ENCODE measurements at regions not wholly inside any gene's neighbourhood (a gene's known extent, or its start where the extent isn't known, plus 50 kb on each side); places are given as distances from the start of the nearest gene placed in this dataset.

GRCh38 chr7:21160401-21160800, 267.5 kb upstream of the SP4 start:
- TF ChIP-seq, protein P1, sequence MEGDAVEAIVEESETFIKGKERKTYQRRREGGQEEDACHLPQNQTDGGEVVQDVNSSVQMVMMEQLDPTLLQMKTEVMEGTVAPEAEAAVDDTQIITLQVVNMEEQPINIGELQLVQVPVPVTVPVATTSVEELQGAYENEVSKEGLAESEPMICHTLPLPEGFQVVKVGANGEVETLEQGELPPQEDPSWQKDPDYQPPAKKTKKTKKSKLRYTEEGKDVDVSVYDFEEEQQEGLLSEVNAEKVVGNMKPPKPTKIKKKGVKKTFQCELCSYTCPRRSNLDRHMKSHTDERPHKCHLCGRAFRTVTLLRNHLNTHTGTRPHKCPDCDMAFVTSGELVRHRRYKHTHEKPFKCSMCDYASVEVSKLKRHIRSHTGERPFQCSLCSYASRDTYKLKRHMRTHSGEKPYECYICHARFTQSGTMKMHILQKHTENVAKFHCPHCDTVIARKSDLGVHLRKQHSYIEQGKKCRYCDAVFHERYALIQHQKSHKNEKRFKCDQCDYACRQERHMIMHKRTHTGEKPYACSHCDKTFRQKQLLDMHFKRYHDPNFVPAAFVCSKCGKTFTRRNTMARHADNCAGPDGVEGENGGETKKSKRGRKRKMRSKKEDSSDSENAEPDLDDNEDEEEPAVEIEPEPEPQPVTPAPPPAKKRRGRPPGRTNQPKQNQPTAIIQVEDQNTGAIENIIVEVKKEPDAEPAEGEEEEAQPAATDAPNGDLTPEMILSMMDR (IDR thresholded peaks at IDR 0.05): no peak
- TF ChIP-seq POLR2A (IDR thresholded peaks at IDR 0.05): no peak
